NCI-H82 treated with DMSO at 0.1 percent for 48 hours (cell line): ENCODE measurements at regions not wholly inside any gene's neighbourhood (a gene's known extent, or its start where the extent isn't known, plus 50 kb on each side); places are given as distances from the start of the nearest gene placed in this dataset.

Source experiments
- DNase-seq: peaks from one replicate; lab custom pipeline; 2025; ENCODE audit not compliant: unreplicated experiment; lab: John Stamatoyannopoulos, UW

GRCh38 chr18:22260208-22260820 is 90.9 kb downstream of the GATA6 start:
- no peak for DNase-seq

GRCh38 chr18:22257022-22257543 is 87.7 kb downstream of the GATA6 start:
- no peak for DNase-seq

GRCh38 chr18:22254088-22254487 is 84.7 kb downstream of the GATA6 start:
- no peak for DNase-seq

- DNase-seq, result no peak
These were observed 84.3 kb downstream of the GATA6 start for GRCh38 chr18:22253676-22254075.

- no peak for DNase-seq
These were observed 83.8 kb downstream of the GATA6 start for GRCh38 chr18:22253156-22253555.
